Kidney epithelial cell (primary cell): ENCODE measurements at regions not wholly inside any gene's neighbourhood (a gene's known extent, or its start where the extent isn't known, plus 50 kb on each side); places are given as distances from the start of the nearest gene placed in this dataset.

Source experiments
- DNase-seq: peaks from one replicate; pipeline ENCODE4 v3.0.0-alpha.2; 2010; ENCODE audit warnings: low read depth
- H3K27me3 ChIP-seq: 2 replicates; pipeline ENCODE4 v1.6.0; 2011; ENCODE audit warnings: low read length; ENCODE audit not compliant: control insufficient read depth, insufficient read depth
- H3K36me3 ChIP-seq: 2 replicates; pipeline ENCODE4 v1.5.1; 2011; ENCODE audit warnings: low read length; ENCODE audit not compliant: control insufficient read depth, insufficient read depth
- H3K4me3 ChIP-seq: 2 replicates; pipeline ENCODE4 v1.5.1; 2011; ENCODE audit warnings: low read depth, mild to moderate bottlenecking, control low read depth, low read length
- TF ChIP-seq, protein P1 (sequence below): IDR thresholded peaks from 2 replicates; pipeline ENCODE4 v1.5.1; 2011; ENCODE audit warnings: mild to moderate bottlenecking, moderate library complexity, low read length, control low read depth, inconsistent platforms; ENCODE audit not compliant: insufficient read depth, poor library complexity, severe bottlenecking

GRCh38 chr10:44435196-44435595 lies 50.3 kb upstream of the CXCL12 start:
- Histone ChIP-seq H3K4me3 (no peak overlapping the region), H3K36me3 (no peaks in the 10 kb centered on the region)
- TF ChIP-seq, protein P1, sequence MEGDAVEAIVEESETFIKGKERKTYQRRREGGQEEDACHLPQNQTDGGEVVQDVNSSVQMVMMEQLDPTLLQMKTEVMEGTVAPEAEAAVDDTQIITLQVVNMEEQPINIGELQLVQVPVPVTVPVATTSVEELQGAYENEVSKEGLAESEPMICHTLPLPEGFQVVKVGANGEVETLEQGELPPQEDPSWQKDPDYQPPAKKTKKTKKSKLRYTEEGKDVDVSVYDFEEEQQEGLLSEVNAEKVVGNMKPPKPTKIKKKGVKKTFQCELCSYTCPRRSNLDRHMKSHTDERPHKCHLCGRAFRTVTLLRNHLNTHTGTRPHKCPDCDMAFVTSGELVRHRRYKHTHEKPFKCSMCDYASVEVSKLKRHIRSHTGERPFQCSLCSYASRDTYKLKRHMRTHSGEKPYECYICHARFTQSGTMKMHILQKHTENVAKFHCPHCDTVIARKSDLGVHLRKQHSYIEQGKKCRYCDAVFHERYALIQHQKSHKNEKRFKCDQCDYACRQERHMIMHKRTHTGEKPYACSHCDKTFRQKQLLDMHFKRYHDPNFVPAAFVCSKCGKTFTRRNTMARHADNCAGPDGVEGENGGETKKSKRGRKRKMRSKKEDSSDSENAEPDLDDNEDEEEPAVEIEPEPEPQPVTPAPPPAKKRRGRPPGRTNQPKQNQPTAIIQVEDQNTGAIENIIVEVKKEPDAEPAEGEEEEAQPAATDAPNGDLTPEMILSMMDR = no peak

GRCh38 chr10:44436240-44436639 lies 51.3 kb upstream of the CXCL12 start:
- Histone ChIP-seq H3K4me3 (no peak overlapping the region), H3K27me3 (no peaks in the 10 kb centered on the region), H3K36me3 (no peaks in the 10 kb centered on the region)
- TF ChIP-seq, protein P1 = no peak
- DNase-seq = no peak

More at GRCh38 chr10:44435196-44435595, 50.3 kb upstream of the CXCL12 start:
- no peak for DNase-seq
- no peaks in the 10 kb centered on the region for H3K27me3 ChIP-seq

GRCh38 chr10:44437840-44438511 lies 53.1 kb upstream of the CXCL12 start:
- no peaks in the 10 kb centered on the region for H3K27me3 ChIP-seq
- H3K36me3 ChIP-seq = no peaks in the 10 kb centered on the region
- no peak for DNase-seq
- TF ChIP-seq, protein P1 = no peak
- H3K4me3 ChIP-seq = no peak overlapping the region

GRCh38 chr10:44439239-44439957 lies 54.5 kb upstream of the CXCL12 start:
- Histone ChIP-seq H3K27me3 (no peaks in the 10 kb centered on the region), H3K4me3 (no peak overlapping the region), H3K36me3 (no peaks in the 10 kb centered on the region)
- TF ChIP-seq, protein P1 = no peak
- no peak for DNase-seq

DNA sequence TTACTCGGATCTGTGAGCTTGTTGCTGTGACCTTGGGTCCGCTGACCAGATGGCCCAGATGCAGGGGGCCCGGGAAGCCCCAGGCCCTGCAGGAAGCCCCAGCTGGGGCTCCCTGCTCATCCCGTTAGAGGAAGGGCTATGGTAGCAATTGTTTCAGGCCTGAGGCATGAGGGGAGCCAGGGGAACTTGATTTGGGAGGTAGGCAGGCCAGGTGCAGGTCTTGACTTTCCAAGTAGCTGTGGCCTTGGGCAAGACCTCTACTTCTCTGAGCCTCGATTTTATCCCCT lies 55.0 kb upstream of the CXCL12 start:
- H3K4me3 ChIP-seq = no peak overlapping the region
- no peak for DNase-seq
- no peaks in the 10 kb centered on the region for H3K27me3 ChIP-seq
- TF ChIP-seq, protein P1 = no peak
- H3K36me3 ChIP-seq = no peaks in the 10 kb centered on the region

GRCh38 chr10:44457259-44457658 lies 72.4 kb upstream of the CXCL12 start:
- no peak for DNase-seq
- H3K4me3 ChIP-seq = no peak overlapping the region
- TF ChIP-seq, protein P1 = no peak
- no peaks in the 10 kb centered on the region for H3K36me3 ChIP-seq
- H3K27me3 ChIP-seq = no peaks in the 10 kb centered on the region
